Effector CD4-positive, alpha-beta T cell (primary cell): ENCODE measurements at regions not wholly inside any gene's neighbourhood (a gene's known extent, or its start where the extent isn't known, plus 50 kb on each side); places are given as distances from the start of the nearest gene placed in this dataset.

Experiments
- DNase-seq: peaks from one replicate; pipeline ENCODE4 v3.0.0-alpha.2; 2020

- DNase-seq = no peak
Measured at GRCh38 chr11:111444040-111444439, 65.0 kb upstream of the POU2AF1 start.

DNA sequence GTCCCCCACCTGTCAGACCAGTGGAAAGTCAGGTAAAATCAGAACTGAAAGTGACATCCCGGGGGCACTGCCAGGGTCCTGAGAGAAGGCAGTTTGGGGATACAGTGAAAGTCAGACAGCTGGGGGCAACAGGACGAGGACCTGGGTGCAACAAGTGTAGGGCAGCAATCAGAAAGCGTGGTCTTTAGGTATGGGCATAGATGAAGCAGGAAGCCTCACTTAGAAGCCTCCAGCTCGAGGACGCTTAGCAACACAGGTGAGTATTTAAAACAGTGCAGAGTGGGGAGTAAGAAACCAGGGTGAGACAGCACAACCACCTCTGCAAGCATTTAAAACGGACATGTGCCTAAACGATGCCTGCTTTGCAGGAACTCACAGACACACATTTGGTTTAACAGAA lies 64.6 kb upstream of the POU2AF1 start:
- no peak for DNase-seq

- DNase-seq = no peak
Measured at GRCh38 chr11:111443032-111443431, 64.0 kb upstream of the POU2AF1 start.

DNA sequence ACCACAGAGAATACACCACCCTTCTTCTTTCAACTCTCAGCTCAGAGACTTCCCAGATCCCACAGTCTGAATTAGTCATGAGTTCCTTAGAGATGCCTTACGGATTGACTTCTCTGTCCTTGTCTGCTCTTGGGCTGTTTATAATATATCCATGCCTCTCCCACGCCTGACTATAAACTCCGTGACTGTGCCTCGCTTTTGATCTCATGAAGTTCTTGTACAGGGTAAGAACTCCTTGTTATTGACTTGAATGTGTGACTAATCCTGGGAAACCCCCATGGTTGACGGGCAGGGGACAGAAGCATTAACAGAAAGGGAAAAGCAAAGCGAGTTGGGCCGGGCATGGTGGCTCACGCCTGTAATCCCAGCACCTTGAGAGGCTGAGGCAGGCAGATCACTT lies 62.4 kb upstream of the POU2AF1 start:
- DNase-seq = no peak

DNA sequence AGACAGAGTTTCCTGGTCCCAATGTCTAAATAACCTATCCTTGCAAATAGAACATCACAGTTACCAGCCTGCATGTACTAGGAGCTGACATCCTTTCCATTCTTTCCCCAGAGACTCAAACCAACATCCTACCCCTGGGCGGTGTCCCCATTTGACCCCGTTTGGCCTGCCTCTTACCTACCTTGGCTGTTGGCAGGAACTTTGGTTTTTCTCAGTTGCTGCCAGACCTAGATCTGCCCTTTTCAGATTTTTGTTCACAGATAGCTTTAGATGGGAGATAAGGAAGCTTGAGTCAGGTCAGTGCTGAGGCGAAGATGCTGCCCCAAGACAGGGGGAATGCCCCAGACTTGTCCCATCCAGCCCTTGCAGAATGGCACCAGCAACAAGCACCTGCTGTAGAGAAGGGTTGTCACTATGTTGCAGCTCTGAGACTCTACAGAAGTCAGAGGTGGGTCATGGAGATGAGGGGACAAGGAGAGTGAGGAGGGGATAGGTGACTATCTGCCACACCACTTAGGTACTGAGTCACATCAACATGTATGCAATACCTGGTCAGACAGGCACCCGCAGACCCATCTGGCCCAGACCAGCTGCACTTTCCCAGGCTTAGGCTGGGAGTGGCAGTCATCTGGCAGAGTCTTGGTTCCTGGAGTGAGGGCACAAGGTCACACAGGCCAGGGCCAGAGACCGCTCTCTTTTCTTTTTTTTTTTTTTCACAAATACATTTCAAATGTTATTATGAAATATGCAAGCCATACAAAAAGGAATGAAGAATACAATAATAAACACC lies 61.5 kb upstream of the POU2AF1 start:
- no peak for DNase-seq

- no peak for DNase-seq
Measured at GRCh38 chr11:111439901-111440300, 60.8 kb upstream of the POU2AF1 start.

- no peak for DNase-seq
Measured at GRCh38 chr11:111438846-111439520, 59.9 kb upstream of the POU2AF1 start.

- no peak for DNase-seq
Measured at GRCh38 chr11:111438168-111438567, 59.1 kb upstream of the POU2AF1 start.

- no peak for DNase-seq
Measured at GRCh38 chr11:111435046-111435698, 56.1 kb upstream of the POU2AF1 start.

DNA sequence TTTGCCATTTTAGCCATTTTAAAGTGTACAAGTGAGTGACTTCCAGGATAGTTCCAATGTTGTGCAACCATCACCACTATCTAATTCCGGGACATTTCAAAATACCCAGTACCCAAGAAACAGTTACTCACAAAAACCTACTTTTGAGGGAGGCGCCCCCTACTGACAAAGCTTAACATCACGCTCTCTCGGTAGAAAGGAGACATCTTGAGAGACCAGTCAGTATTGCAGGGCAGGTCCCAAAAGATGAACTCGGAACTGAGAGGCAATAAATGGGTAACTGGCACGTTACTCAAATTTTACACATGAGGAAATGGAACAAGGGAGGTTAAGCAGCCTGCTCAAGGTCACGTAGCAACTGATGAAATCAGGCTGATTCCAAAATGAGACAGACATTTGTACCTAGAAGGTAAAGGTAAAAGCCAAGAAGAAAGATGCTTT lies 50.0 kb upstream of the POU2AF1 start:
- peak; percentile 20 for DNase-seq
